ENCODE measurements at regions not wholly inside any gene's neighbourhood (a gene's known extent, or its start where the extent isn't known, plus 50 kb on each side); places are given as distances from the start of the nearest gene placed in this dataset.

DNA sequence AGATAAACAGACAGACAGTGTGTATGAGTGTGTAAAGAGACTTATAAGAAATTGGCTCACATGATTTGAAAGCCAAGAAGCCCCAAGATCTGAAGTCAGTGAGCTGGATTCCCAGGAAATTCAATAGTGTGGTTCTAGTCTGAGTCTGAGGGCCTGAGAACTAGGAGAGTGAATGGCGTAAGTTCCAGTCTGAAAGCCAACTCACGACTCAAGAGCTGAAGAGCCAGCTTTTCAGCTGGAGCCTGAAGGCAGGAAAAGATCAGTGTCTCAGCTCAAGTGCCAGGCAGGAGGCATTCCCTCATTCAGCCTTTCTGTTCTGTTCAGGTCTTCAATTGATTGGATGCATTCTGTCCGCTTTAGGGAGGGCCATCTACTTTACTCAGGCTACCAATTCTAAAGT lies 257.2 kb downstream of the PLPP3 start:
- H3K4me2 ChIP-seq (ENCODE audit: low read length) = no peak overlapping the region
- H3K4me1 ChIP-seq (ENCODE audit: control insufficient read depth, insufficient read depth, low read length) = peaks cover 8% of the 10 kb centered on the region
- no peaks in the 10 kb centered on the region for H3K36me3 ChIP-seq (ENCODE audit: insufficient read depth, low read length)
- no peaks in the 10 kb centered on the region for H3K27me3 ChIP-seq (ENCODE audit: control insufficient read depth, insufficient read depth, low read length)
- no peak overlapping the region for H3K9ac ChIP-seq (ENCODE audit: low read depth, low read length)
- no peak overlapping the region for H3K4me3 ChIP-seq (ENCODE audit: low read length)
- no peaks in the 10 kb centered on the region for H3K9me3 ChIP-seq (replicated peaks; ENCODE audit: low read length)

DNA sequence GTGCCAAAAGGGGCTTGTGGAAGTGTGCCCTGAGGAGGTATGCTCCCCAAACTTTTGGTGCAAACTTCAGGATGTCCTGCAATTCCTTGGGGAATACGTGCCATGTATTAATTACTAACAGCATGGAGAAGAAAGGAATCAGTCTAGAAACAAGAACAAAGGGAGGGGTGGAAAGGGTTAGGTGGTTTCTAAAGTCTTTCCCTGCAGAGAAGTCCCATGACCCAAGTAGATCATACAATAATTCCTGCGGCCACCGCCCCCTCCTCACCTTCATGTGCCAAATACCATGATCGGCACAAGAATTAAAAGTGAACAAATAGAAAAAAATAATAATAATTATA lies 258.2 kb downstream of the PLPP3 start:
- peaks cover 8% of the 10 kb centered on the region for H3K4me1 ChIP-seq (ENCODE audit: control insufficient read depth, insufficient read depth, low read length)
- no peak overlapping the region for H3K4me2 ChIP-seq (ENCODE audit: low read length)
- no peaks in the 10 kb centered on the region for H3K27me3 ChIP-seq (ENCODE audit: control insufficient read depth, insufficient read depth, low read length)

DNA sequence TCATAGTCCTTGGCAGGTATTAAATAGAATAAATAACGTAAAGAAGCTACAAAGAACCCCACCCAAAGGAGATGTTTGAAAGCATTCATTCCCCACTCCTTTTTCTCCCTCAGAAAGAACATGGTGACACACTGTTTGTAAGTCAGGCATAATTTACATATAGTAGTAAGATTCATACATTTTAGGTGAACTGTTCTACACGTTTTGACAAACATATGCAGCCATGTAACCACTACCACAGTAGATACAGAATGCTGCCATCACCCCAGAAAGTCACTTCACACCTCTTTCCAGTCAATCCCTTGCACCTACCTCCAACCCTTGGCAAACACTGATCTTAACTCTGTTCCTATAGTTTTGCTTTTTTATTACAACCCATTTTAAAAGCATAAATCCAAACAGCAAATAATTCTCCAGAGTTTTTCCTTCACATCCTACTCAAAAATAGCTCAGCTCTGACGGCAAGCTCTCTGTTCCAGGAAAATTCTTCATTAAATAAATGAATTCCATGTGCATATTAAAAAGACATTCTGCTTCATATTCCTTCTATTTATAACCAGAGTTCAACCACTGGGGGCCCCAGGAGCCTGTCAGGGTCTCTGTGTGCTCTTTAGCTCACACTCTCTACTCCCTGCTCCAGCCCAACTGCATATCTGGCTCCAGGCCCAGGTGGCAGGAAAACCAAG lies 258.8 kb downstream of the PLPP3 start:
- Histone ChIP-seq H3K27me3 (ENCODE audit: control insufficient read depth, insufficient read depth, low read length) (no peaks in the 10 kb centered on the region), H3K4me1 (ENCODE audit: control insufficient read depth, insufficient read depth, low read length) (peaks cover 4% of the 10 kb centered on the region), H3K9ac (ENCODE audit: low read depth, low read length) (no peak overlapping the region), H3K36me3 (ENCODE audit: insufficient read depth, low read length) (no peaks in the 10 kb centered on the region), H3K4me3 (ENCODE audit: low read length) (no peak overlapping the region), H3K4me2 (ENCODE audit: low read length) (no peak overlapping the region), H3K9me3 (replicated peaks; ENCODE audit: low read length) (no peaks in the 10 kb centered on the region)

More for the DNA sequence above, 258.2 kb downstream of the PLPP3 start:
- no peaks in the 10 kb centered on the region for H3K9me3 ChIP-seq (replicated peaks; ENCODE audit: low read length)
- no peak overlapping the region for H3K4me3 ChIP-seq (ENCODE audit: low read length)
- H3K9ac ChIP-seq (ENCODE audit: low read depth, low read length) = no peak overlapping the region
- H3K36me3 ChIP-seq (ENCODE audit: insufficient read depth, low read length) = no peaks in the 10 kb centered on the region

DNA sequence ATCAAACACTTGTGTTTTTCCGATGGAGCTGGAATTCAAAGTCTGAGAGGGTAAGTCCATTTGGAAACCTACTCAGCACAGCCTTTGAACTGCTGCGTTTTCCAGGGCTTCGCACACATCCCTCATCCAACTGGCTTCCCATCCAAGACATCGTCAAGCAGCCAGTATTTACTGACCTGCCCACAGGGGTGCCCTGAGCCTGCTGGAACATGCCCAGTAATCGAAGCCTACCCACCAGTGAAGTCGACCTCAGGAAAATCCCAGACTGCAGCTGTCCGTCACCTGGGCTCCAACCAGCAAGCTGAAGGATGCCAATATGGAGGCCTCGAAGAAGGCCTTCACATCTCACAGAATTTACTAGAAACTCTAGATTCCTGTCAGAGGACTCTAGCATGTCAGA lies 261.6 kb downstream of the PLPP3 start:
- H3K36me3 ChIP-seq (ENCODE audit: insufficient read depth, low read length) = no peaks in the 10 kb centered on the region
- no peak overlapping the region for H3K4me2 ChIP-seq (ENCODE audit: low read length)
- no peaks in the 10 kb centered on the region for H3K4me1 ChIP-seq (ENCODE audit: control insufficient read depth, insufficient read depth, low read length)
- no peaks in the 10 kb centered on the region for H3K9me3 ChIP-seq (replicated peaks; ENCODE audit: low read length)
- H3K27me3 ChIP-seq (ENCODE audit: control insufficient read depth, insufficient read depth, low read length) = no peaks in the 10 kb centered on the region
- no peak overlapping the region for H3K9ac ChIP-seq (ENCODE audit: low read depth, low read length)
- H3K4me3 ChIP-seq (ENCODE audit: low read length) = no peak overlapping the region

DNA sequence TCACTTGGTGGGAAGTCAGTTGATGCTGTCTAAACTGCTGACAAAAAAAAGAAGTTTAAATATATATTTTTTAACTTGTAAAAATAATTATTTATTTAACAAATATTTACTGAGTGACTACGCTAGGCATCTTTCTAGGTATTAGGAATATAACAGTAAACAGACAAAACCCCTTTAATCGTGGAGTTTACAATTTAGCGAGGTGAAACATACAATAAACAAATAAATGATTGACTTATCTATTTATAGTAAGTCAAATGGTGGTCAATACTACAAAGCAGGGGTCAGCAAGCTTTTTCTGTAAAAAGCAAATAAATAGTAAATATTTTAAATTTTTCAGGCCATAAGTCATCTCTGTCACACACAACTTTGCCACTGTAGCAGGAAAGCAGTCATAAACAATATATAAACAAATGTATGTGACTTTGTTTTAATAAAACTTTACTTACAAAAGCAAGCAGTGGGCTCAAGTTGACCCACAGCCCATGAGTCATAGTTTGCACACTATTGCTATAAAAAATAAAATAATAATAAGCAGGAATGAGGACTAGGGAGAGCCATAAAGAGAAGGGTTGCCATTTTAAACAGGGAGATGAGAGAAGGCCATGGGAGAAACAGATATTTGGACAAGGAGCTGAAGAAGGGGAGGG lies 263.9 kb downstream of the PLPP3 start:
- H3K4me2 ChIP-seq (ENCODE audit: low read length) = no peak overlapping the region
- no peak overlapping the region for H3K9ac ChIP-seq (ENCODE audit: low read depth, low read length)
- no peaks in the 10 kb centered on the region for H3K9me3 ChIP-seq (replicated peaks; ENCODE audit: low read length)
- no peak overlapping the region for H3K4me3 ChIP-seq (ENCODE audit: low read length)
- H3K27me3 ChIP-seq (ENCODE audit: control insufficient read depth, insufficient read depth, low read length) = no peaks in the 10 kb centered on the region
- H3K4me1 ChIP-seq (ENCODE audit: control insufficient read depth, insufficient read depth, low read length) = no peaks in the 10 kb centered on the region
- H3K36me3 ChIP-seq (ENCODE audit: insufficient read depth, low read length) = no peaks in the 10 kb centered on the region

DNA sequence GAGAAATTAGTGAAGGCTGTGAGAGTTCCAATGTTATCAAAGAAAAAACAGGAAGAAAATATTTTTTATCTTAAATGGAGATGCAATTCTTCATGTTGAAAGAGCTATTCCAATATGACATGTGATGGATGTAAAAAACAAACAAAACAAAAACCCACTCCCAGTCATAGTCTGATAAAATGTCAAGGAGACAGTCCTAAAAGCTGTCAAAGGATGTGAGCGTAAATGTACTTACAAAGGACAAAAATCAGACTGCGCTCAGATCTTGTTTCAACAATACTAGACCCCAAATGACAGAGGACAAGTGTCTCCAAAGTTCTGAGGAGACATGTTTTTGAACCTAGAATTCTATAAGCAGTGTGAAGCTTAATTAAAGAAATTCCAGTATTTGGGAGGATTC lies 265.8 kb downstream of the PLPP3 start:
- Histone ChIP-seq H3K9me3 (replicated peaks; ENCODE audit: low read length) (no peaks in the 10 kb centered on the region), H3K36me3 (ENCODE audit: insufficient read depth, low read length) (no peaks in the 10 kb centered on the region), H3K4me1 (ENCODE audit: control insufficient read depth, insufficient read depth, low read length) (no peaks in the 10 kb centered on the region), H3K9ac (ENCODE audit: low read depth, low read length) (no peak overlapping the region), H3K4me2 (ENCODE audit: low read length) (no peak overlapping the region), H3K27me3 (ENCODE audit: control insufficient read depth, insufficient read depth, low read length) (no peaks in the 10 kb centered on the region), H3K4me3 (ENCODE audit: low read length) (no peak overlapping the region)

DNA sequence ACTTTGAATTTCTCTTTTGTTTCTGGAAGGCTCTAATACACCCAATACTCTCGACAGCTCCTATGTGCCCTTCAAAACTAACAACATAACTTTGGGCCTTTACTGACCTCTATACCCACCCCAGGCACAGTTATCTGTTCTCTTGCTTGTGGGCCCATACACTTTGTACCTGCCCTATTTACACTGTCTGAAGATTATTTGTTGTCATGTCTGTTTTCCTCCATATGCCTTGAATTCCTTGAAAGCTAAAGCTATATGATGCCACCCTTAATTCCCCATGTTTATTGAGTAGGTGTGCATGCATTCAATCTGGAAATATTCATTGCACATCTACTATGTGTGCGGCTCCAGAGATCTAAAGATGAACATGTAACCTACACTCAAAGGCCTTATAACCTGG lies 267.6 kb downstream of the PLPP3 start:
- H3K27me3 ChIP-seq (ENCODE audit: control insufficient read depth, insufficient read depth, low read length) = no peaks in the 10 kb centered on the region
- no peaks in the 10 kb centered on the region for H3K9me3 ChIP-seq (replicated peaks; ENCODE audit: low read length)
- no peaks in the 10 kb centered on the region for H3K4me1 ChIP-seq (ENCODE audit: control insufficient read depth, insufficient read depth, low read length)
- H3K36me3 ChIP-seq (ENCODE audit: insufficient read depth, low read length) = no peaks in the 10 kb centered on the region
- no peak overlapping the region for H3K9ac ChIP-seq (ENCODE audit: low read depth, low read length)
- no peak overlapping the region for H3K4me3 ChIP-seq (ENCODE audit: low read length)
- H3K4me2 ChIP-seq (ENCODE audit: low read length) = no peak overlapping the region

DNA sequence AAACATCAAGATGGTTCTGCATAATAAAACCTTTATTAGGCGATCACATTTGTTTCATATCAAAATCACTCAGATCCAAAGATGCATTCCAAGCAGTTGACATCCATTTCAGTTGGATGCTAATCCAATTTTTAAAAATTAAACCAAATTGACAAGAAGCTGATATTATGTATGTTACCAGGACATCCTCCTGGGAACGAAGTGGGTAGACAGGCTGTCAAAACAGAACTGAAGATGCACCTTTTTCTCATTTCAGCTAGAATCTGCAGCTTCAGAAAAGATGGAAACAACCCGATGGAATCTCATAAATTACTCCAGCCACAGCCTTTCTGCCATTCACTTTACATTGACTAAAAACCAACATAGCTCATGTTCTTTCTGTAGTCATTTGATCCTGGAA lies 268.4 kb downstream of the PLPP3 start:
- no peaks in the 10 kb centered on the region for H3K36me3 ChIP-seq (ENCODE audit: insufficient read depth, low read length)
- H3K9ac ChIP-seq (ENCODE audit: low read depth, low read length) = no peak overlapping the region
- no peak overlapping the region for H3K4me2 ChIP-seq (ENCODE audit: low read length)
- H3K9me3 ChIP-seq (replicated peaks; ENCODE audit: low read length) = no peaks in the 10 kb centered on the region
- no peaks in the 10 kb centered on the region for H3K4me1 ChIP-seq (ENCODE audit: control insufficient read depth, insufficient read depth, low read length)
- H3K4me3 ChIP-seq (ENCODE audit: low read length) = no peak overlapping the region
- H3K27me3 ChIP-seq (ENCODE audit: control insufficient read depth, insufficient read depth, low read length) = no peaks in the 10 kb centered on the region

DNA sequence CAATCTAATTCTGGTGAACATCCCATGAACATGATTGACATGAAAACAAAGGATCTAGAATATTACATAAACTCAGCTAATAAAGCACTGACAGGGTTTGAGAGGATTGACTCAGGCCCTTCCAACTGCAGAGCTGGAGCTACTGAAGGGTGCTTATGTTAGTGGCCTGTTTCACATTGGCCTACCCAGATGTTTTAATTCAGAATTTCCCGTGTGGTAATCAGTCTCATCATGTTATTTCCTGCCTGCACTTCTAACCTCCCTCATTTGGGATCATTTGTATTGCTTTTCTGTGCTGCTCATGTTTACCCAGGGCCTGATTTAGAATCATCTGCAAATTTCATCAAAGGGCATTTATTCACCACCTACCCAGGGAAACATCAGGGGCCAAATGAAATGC lies 270.3 kb downstream of the PLPP3 start:
- Histone ChIP-seq H3K27me3 (ENCODE audit: control insufficient read depth, insufficient read depth, low read length) (no peaks in the 10 kb centered on the region), H3K4me3 (ENCODE audit: low read length) (no peak overlapping the region), H3K9me3 (replicated peaks; ENCODE audit: low read length) (no peaks in the 10 kb centered on the region), H3K4me2 (ENCODE audit: low read length) (no peak overlapping the region), H3K4me1 (ENCODE audit: control insufficient read depth, insufficient read depth, low read length) (no peaks in the 10 kb centered on the region), H3K9ac (ENCODE audit: low read depth, low read length) (no peak overlapping the region), H3K36me3 (ENCODE audit: insufficient read depth, low read length) (no peaks in the 10 kb centered on the region)

DNA sequence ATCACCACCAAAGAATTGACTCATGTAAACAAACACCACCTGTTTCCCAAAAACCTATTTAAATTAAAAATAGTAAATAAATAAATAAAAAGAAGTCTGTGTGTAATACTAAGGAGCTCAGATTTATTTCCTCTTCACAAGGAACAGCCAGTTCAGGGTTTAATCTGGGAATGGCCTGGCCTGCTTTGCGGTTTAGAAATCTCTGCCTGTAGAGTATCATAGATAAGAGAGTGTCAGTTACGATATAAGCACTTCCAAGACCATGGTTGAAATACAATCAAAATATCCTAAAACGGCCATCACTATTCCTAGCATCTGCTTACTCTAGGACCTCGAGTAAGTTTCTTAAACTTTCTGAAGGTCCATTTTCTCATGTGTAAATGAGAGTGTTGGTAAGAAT lies 274.4 kb downstream of the PLPP3 start:
- no peaks in the 10 kb centered on the region for H3K27me3 ChIP-seq (ENCODE audit: control insufficient read depth, insufficient read depth, low read length)
- peaks cover 17% of the 10 kb centered on the region for H3K4me1 ChIP-seq (ENCODE audit: control insufficient read depth, insufficient read depth, low read length)

DNA sequence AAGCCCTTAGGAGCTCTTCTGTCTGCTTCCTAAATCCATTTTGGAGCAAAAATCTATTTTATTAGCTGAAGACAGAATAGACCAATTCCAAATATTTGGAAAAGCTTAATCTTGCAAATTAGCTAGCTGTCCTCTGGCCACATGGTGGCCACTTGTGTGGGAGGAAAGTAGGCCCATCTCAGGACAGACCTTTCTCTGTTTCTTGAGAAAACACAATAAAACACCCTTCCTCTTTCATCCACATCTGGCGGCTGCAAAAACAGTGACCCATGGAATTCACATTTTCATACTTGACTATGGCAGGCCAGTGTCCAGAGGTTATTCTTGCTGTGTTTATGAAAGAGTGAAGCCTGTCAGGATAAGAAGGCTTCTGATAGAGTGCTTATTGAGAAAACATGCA lies 275.6 kb downstream of the PLPP3 start:
- H3K9ac ChIP-seq (ENCODE audit: low read depth, low read length) = no peak overlapping the region
- no peaks in the 10 kb centered on the region for H3K36me3 ChIP-seq (ENCODE audit: insufficient read depth, low read length)
- H3K9me3 ChIP-seq (replicated peaks; ENCODE audit: low read length) = no peaks in the 10 kb centered on the region
- no peak overlapping the region for H3K4me3 ChIP-seq (ENCODE audit: low read length)
- H3K27me3 ChIP-seq (ENCODE audit: control insufficient read depth, insufficient read depth, low read length) = no peaks in the 10 kb centered on the region
- peaks cover 17% of the 10 kb centered on the region for H3K4me1 ChIP-seq (ENCODE audit: control insufficient read depth, insufficient read depth, low read length)
- H3K4me2 ChIP-seq (ENCODE audit: low read length) = no peak overlapping the region

More for the DNA sequence above, 274.4 kb downstream of the PLPP3 start:
- Histone ChIP-seq H3K4me3 (ENCODE audit: low read length) (no peak overlapping the region), H3K4me2 (ENCODE audit: low read length) (no peak overlapping the region), H3K9ac (ENCODE audit: low read depth, low read length) (no peak overlapping the region), H3K36me3 (ENCODE audit: insufficient read depth, low read length) (no peaks in the 10 kb centered on the region), H3K9me3 (replicated peaks; ENCODE audit: low read length) (no peaks in the 10 kb centered on the region)

DNA sequence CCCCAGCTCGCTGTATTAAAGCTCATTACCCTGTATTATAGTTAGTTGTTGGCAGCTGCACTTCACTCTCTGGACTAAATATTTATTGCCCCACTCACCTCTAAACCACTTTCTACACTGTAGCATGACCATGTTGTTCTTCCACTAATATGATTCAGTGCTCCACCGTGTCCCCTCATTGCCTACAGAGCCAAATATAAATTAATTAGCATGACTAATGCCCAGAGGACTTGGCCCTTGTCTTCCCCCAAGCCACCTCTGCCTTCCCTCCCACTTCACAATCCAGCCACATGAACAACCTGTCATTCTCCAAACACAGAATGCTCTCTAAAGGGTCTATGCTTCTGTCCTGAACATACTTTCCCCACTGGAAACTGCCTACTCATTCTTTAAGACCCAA lies 276.5 kb downstream of the PLPP3 start:
- Histone ChIP-seq H3K9me3 (replicated peaks; ENCODE audit: low read length) (no peaks in the 10 kb centered on the region), H3K36me3 (ENCODE audit: insufficient read depth, low read length) (no peaks in the 10 kb centered on the region), H3K9ac (ENCODE audit: low read depth, low read length) (no peak overlapping the region), H3K4me1 (ENCODE audit: control insufficient read depth, insufficient read depth, low read length) (peaks cover 17% of the 10 kb centered on the region), H3K27me3 (ENCODE audit: control insufficient read depth, insufficient read depth, low read length) (no peaks in the 10 kb centered on the region), H3K4me2 (ENCODE audit: low read length) (no peak overlapping the region), H3K4me3 (ENCODE audit: low read length) (no peak overlapping the region)
